ENCODE measurements at regions not wholly inside any gene's neighbourhood (a gene's known extent, or its start where the extent isn't known, plus 50 kb on each side); places are given as distances from the start of the nearest gene placed in this dataset.

GRCh38 chr1:190808035-190808434, 330.4 kb upstream of the BRINP3 start:
- Histone ChIP-seq H3K79me2 (ENCODE audit: control insufficient read depth, low read length) (no peaks in the 10 kb centered on the region), H3K27ac (ENCODE audit: low read depth, low read length) (no peak overlapping the region), H3K27me3 (ENCODE audit: control insufficient read depth, low read length) (no peaks in the 10 kb centered on the region), H3K9me3 (ENCODE audit: control insufficient read depth, insufficient read depth, low read length) (peaks cover 6% of the 10 kb centered on the region; the same call in 1 of the 2 replicates), H4K20me1 (ENCODE audit: control insufficient read depth, insufficient read depth, low read depth, low read length) (no peaks in the 10 kb centered on the region), H3K4me2 (ENCODE audit: low read length) (no peak overlapping the region), H3F3A (ENCODE audit: control insufficient read depth, insufficient read depth) (no peaks in the 10 kb centered on the region), H3K9me2 (replicated peaks; ENCODE audit: control insufficient read depth, low read length) (no peaks in the 10 kb centered on the region), H3K36me3 (ENCODE audit: control insufficient read depth, low read length) (no peaks in the 10 kb centered on the region), H3K4me1 (ENCODE audit: control insufficient read depth, low read length) (no peaks in the 10 kb centered on the region), H3K4me3 (ENCODE audit: low read length) (no peak overlapping the region)
- no peak for TF ChIP-seq EZH2phosphoT487 (IDR thresholded peaks at IDR 0.05; ENCODE audit: borderline replicate concordance, low read length)
- TF ChIP-seq, protein P1, sequence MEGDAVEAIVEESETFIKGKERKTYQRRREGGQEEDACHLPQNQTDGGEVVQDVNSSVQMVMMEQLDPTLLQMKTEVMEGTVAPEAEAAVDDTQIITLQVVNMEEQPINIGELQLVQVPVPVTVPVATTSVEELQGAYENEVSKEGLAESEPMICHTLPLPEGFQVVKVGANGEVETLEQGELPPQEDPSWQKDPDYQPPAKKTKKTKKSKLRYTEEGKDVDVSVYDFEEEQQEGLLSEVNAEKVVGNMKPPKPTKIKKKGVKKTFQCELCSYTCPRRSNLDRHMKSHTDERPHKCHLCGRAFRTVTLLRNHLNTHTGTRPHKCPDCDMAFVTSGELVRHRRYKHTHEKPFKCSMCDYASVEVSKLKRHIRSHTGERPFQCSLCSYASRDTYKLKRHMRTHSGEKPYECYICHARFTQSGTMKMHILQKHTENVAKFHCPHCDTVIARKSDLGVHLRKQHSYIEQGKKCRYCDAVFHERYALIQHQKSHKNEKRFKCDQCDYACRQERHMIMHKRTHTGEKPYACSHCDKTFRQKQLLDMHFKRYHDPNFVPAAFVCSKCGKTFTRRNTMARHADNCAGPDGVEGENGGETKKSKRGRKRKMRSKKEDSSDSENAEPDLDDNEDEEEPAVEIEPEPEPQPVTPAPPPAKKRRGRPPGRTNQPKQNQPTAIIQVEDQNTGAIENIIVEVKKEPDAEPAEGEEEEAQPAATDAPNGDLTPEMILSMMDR (IDR thresholded peaks at IDR 0.05; ENCODE audit: low read depth, low read length, poor library complexity, severe bottlenecking), result no peak

- Histone ChIP-seq H3K27ac (ENCODE audit: low read depth, low read length) (no peak overlapping the region), H4K20me1 (ENCODE audit: control insufficient read depth, insufficient read depth, low read depth, low read length) (no peaks in the 10 kb centered on the region), H3K79me2 (ENCODE audit: control insufficient read depth, low read length) (no peaks in the 10 kb centered on the region), H3K9me2 (replicated peaks; ENCODE audit: control insufficient read depth, low read length) (no peaks in the 10 kb centered on the region), H3K4me2 (ENCODE audit: low read length) (no peak overlapping the region), H3K4me3 (ENCODE audit: low read length) (no peak overlapping the region), H3K27me3 (ENCODE audit: control insufficient read depth, low read length) (no peaks in the 10 kb centered on the region), H3K9me3 (ENCODE audit: control insufficient read depth, insufficient read depth, low read length) (peaks cover 6% of the 10 kb centered on the region; the same call in 1 of the 2 replicates), H3K4me1 (ENCODE audit: control insufficient read depth, low read length) (no peaks in the 10 kb centered on the region), H3K36me3 (ENCODE audit: control insufficient read depth, low read length) (no peaks in the 10 kb centered on the region), H3F3A (ENCODE audit: control insufficient read depth, insufficient read depth) (no peaks in the 10 kb centered on the region)
- TF ChIP-seq EZH2phosphoT487 (IDR thresholded peaks at IDR 0.05; ENCODE audit: borderline replicate concordance, low read length), result no peak
- TF ChIP-seq, protein P1 (IDR thresholded peaks at IDR 0.05; ENCODE audit: low read depth, low read length, poor library complexity, severe bottlenecking), result no peak
Observed at GRCh38 chr1:190809312-190809711, 331.6 kb upstream of the BRINP3 start.

GRCh38 chr1:190812996-190813395, 335.3 kb upstream of the BRINP3 start:
- no peaks in the 10 kb centered on the region for H3K9me2 ChIP-seq (replicated peaks; ENCODE audit: control insufficient read depth, low read length)
- no peak overlapping the region for H3K4me2 ChIP-seq (ENCODE audit: low read length)
- no peaks in the 10 kb centered on the region for H3K36me3 ChIP-seq (ENCODE audit: control insufficient read depth, low read length)
- H3K79me2 ChIP-seq (ENCODE audit: control insufficient read depth, low read length), result no peaks in the 10 kb centered on the region
- TF ChIP-seq, protein P1 (IDR thresholded peaks at IDR 0.05; ENCODE audit: low read depth, low read length, poor library complexity, severe bottlenecking), result no peak
- no peak for TF ChIP-seq EZH2phosphoT487 (IDR thresholded peaks at IDR 0.05; ENCODE audit: borderline replicate concordance, low read length)
- no peak overlapping the region for H3K4me3 ChIP-seq (ENCODE audit: low read length)
- no peak overlapping the region for H3K27ac ChIP-seq (ENCODE audit: low read depth, low read length)
- no peaks in the 10 kb centered on the region for H3K27me3 ChIP-seq (ENCODE audit: control insufficient read depth, low read length)
- no peaks in the 10 kb centered on the region for H3F3A ChIP-seq (ENCODE audit: control insufficient read depth, insufficient read depth)
- H4K20me1 ChIP-seq (ENCODE audit: control insufficient read depth, insufficient read depth, low read depth, low read length), result no peaks in the 10 kb centered on the region
- no peaks in the 10 kb centered on the region for H3K4me1 ChIP-seq (ENCODE audit: control insufficient read depth, low read length)
- peaks cover 6% of the 10 kb centered on the region; the same call in 1 of the 2 replicates for H3K9me3 ChIP-seq (ENCODE audit: control insufficient read depth, insufficient read depth, low read length)
